ENCODE measurements at regions not wholly inside any gene's neighbourhood (a gene's known extent, or its start where the extent isn't known, plus 50 kb on each side); places are given as distances from the start of the nearest gene placed in this dataset.

DNA sequence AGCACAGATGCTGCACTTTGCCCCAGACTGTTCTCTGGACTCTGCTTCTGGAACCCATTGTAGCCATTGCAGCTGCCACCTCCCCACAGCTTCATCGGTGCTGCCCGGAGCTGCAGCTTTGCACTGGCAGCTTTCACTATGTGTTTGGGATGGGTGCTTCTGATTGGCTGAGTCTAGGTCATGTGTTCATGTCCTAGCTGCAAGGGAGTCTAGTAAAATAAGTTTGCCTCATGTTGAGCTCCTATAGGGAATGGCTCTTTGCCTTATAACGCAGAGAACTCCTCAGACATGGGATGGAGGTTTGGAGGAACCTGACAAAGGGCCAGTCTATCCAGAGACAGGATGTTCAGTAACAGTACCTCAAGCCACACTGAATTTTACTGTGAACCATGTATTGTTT, 268.0 kb downstream of the BMP7 start:
- TF ChIP-seq, protein P1, sequence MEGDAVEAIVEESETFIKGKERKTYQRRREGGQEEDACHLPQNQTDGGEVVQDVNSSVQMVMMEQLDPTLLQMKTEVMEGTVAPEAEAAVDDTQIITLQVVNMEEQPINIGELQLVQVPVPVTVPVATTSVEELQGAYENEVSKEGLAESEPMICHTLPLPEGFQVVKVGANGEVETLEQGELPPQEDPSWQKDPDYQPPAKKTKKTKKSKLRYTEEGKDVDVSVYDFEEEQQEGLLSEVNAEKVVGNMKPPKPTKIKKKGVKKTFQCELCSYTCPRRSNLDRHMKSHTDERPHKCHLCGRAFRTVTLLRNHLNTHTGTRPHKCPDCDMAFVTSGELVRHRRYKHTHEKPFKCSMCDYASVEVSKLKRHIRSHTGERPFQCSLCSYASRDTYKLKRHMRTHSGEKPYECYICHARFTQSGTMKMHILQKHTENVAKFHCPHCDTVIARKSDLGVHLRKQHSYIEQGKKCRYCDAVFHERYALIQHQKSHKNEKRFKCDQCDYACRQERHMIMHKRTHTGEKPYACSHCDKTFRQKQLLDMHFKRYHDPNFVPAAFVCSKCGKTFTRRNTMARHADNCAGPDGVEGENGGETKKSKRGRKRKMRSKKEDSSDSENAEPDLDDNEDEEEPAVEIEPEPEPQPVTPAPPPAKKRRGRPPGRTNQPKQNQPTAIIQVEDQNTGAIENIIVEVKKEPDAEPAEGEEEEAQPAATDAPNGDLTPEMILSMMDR (conservative IDR thresholded peaks at IDR 0.05; ENCODE audit: low read depth, low read length), result no peak
- no peak overlapping the region for H3K4me3 ChIP-seq (ENCODE audit: low read length)
- no peak for DNase-seq (ENCODE audit: low read depth)

DNA sequence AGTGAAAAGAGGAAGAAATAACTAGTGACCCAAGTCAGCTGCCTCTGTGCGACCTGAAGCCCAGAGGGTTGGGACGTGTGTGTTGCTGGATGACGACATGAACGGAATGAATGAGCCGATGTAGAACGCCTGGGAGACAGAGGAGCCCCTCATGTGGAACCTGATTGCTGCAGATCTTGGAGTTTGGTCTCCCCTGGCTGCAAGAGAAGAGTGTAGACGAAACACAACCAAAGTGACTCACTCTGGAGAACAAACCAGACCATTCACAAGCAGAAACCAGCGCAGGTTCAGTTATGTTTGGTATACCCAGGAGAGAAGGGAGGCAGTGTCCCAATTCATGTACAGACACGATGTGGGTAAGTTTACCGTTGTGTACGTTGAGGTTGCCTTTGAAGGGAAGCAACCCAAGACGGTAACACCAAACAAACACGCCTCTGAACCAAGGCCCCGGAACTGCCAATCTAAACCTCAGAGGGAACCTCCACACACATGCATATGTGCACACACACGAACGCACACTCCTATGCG, 265.9 kb downstream of the BMP7 start:
- TF ChIP-seq, protein P1 (conservative IDR thresholded peaks at IDR 0.05; ENCODE audit: low read depth, low read length), result no peak
- DNase-seq (ENCODE audit: low read depth), result no peak
- no peak overlapping the region for H3K4me3 ChIP-seq (ENCODE audit: low read length)

DNA sequence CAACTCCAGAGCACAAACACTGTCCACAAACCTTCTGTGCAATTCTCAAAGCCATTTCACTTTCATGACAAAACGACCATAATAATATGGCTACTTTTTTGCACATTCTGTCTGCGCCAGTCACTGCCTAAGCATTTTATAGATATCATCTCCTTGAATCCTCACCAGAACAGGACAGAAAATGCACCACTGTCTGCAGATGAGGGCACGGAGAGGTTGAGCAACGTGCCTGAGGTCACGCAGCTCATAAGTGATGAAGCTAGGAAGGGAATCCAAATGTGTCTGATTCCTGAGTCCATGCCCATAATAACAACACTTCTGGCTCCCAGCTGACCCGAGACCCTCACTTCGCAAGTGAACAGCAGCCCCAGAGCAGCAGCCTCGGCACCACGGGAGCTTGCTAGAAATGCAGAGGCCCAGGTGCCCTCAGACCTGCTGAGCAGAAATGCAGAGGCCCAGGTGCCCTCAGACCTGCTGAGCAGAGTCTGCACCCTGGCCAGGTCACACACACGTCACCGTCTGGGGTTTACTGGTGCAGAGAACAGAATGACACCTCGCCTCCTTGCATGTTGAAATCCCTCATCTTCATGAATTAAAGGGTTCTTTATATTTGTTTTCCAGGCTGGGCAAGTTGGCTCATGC, 265.2 kb downstream of the BMP7 start:
- TF ChIP-seq, protein P1 (conservative IDR thresholded peaks at IDR 0.05; ENCODE audit: low read depth, low read length), result no peak
- H3K4me3 ChIP-seq (ENCODE audit: low read length), result no peak overlapping the region
- no peak for DNase-seq (ENCODE audit: low read depth)

DNA sequence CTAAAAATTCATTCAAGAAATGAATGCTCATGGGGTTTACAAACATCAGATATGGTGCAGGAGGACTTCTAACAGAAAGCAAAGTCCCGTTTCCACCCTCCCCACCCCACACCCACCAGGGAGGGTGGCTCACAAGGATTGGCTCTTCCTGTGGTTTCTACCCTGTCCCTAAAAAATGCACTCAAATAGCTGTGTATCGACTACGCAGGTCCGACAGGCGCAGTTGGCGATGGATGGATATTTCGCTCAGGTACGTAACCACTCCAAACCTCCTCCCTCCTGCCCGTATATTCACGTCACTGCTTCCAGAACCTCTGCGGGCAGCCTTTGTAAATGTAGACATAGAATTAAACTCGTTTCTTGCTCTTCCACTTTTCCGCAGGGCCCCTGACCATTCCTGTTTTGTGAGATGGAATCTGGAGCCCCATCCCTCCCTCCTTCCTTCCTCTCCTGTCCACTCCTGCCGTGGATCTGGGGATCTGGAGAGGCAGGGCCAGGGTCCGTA, 264.3 kb downstream of the BMP7 start:
- TF ChIP-seq, protein P1 (conservative IDR thresholded peaks at IDR 0.05; ENCODE audit: low read depth, low read length), result no peak

DNA sequence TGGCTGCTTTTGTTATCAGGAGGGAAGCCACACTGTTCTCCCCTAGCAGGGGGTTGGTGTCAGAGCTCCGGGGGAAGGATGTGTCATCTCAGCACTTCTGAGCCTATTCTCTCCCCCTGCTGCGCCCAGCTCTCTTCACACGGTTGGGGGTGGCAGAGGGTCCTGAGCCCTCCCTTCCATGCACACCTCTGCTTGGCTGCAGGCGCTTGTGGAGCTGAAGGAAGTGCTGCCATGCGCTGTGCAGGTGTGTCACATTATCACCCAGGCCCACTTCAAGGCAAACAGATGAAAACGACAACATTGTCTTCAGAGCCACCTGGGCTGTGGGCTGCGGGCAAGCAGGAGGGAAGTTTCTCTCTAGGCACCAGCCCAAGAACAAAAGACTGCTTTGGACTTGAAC, 263.4 kb downstream of the BMP7 start:
- TF ChIP-seq, protein P1 (conservative IDR thresholded peaks at IDR 0.05; ENCODE audit: low read depth, low read length), result no peak
- H3K4me3 ChIP-seq (ENCODE audit: low read length), result no peak overlapping the region
- no peak for DNase-seq (ENCODE audit: low read depth)

More for the DNA sequence above, 264.3 kb downstream of the BMP7 start:
- H3K4me3 ChIP-seq (ENCODE audit: low read length), result no peak overlapping the region
- DNase-seq (ENCODE audit: low read depth), result no peak

DNA sequence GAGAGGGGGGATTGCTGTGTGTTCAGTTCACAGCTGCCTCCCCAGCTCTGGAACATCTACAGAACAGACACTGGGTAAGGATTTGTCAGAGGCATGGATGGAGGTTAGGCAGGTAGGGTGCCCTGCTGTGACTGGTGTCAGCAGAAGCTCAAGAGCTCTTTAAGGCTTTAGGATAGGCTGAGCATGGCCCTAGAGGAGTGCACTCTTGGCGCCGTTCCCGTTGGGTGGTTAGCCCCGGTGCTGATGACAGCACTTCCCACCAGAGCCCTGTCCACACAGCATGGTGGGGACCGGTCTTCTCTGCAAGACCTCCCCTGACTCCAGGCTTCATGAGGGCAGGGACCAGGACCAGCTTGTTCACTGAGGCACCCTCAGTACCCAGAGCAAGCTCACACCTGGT, 262.0 kb downstream of the BMP7 start:
- TF ChIP-seq, protein P1 (conservative IDR thresholded peaks at IDR 0.05; ENCODE audit: low read depth, low read length), result no peak

More for the DNA sequence above, 262.0 kb downstream of the BMP7 start:
- no peak for DNase-seq (ENCODE audit: low read depth)
- no peak overlapping the region for H3K4me3 ChIP-seq (ENCODE audit: low read length)

Data from retinal pigment epithelial cell (primary cell).